Mesendoderm (in vitro differentiated cells): ENCODE measurements at regions not wholly inside any gene's neighbourhood (a gene's known extent, or its start where the extent isn't known, plus 50 kb on each side); places are given as distances from the start of the nearest gene placed in this dataset.
A peak's percentile ranks its signal among the peaks of the same experiment; 100 is the strongest.

Experiments used
- DNase-seq: peaks from one replicate; pipeline ENCODE4 v3.0.0; 2013
- H2AK5ac ChIP-seq: 2 replicates; pipeline ENCODE4 v1.6.1; 2013; ENCODE audit warnings: low read length, inconsistent platforms
- H2BK120ac ChIP-seq: 2 replicates; pipeline ENCODE4 v1.6.1; 2013; ENCODE audit warnings: low read depth, mild to moderate bottlenecking, low read length, moderate library complexity, mixed read lengths
- H2BK15ac ChIP-seq: replicated peaks from 2 replicates; pipeline ENCODE4 v1.6.1; 2013; ENCODE audit warnings: low read depth, mild to moderate bottlenecking, moderate library complexity
- H2BK5ac ChIP-seq: 2 replicates; pipeline ENCODE4 v1.6.1; 2013; ENCODE audit warnings: low read length, inconsistent platforms
- H3K18ac ChIP-seq: 2 replicates; pipeline ENCODE4 v1.6.1; 2013; ENCODE audit warnings: mild to moderate bottlenecking, low read length, mixed read lengths
- H3K23ac ChIP-seq: one replicate; pipeline ENCODE4 v1.6.1; 2013; ENCODE audit warnings: low read length
- H3K27ac ChIP-seq: 2 replicates; pipeline ENCODE4 v1.5.1; 2013; ENCODE audit warnings: low read depth, mild to moderate bottlenecking, inconsistent platforms, low read length, moderate library complexity
- H3K27me3 ChIP-seq: 2 replicates; pipeline ENCODE4 v1.6.1; 2013; ENCODE audit warnings: low read length, control low read depth, mild to moderate bottlenecking, inconsistent platforms; ENCODE audit not compliant: insufficient read depth, poor library complexity
- H3K36me3 ChIP-seq: 2 replicates; pipeline ENCODE4 v1.6.1; 2013; ENCODE audit warnings: low read length, inconsistent platforms; ENCODE audit not compliant: control insufficient read depth, insufficient read depth
- H3K4ac ChIP-seq: one replicate; pipeline ENCODE4 v1.6.1; 2013; ENCODE audit warnings: low read depth, mild to moderate bottlenecking, low read length, moderate library complexity
- H3K4me1 ChIP-seq: 2 replicates; pipeline ENCODE4 v1.6.1; 2013; ENCODE audit warnings: low read depth, low read length, inconsistent platforms; ENCODE audit not compliant: control insufficient read depth
- H3K4me2 ChIP-seq: 2 replicates; pipeline ENCODE4 v1.6.1; 2013; ENCODE audit warnings: low read length
- H3K4me3 ChIP-seq: 2 replicates; pipeline ENCODE4 v1.5.1; 2013; ENCODE audit warnings: mild to moderate bottlenecking, low read length
- H3K56ac ChIP-seq: one replicate; pipeline ENCODE4 v1.6.1; 2013; ENCODE audit warnings: low read length
- H3K79me1 ChIP-seq: 2 replicates; pipeline ENCODE4 v1.6.1; 2013; ENCODE audit warnings: low read length, inconsistent platforms
- H3K79me2 ChIP-seq: 2 replicates; pipeline ENCODE4 v1.6.1; 2013; ENCODE audit warnings: mild to moderate bottlenecking, low read length; ENCODE audit not compliant: control insufficient read depth, insufficient read depth
- H3K9ac ChIP-seq: 2 replicates; pipeline ENCODE4 v1.6.1; 2013; ENCODE audit warnings: low read length, inconsistent platforms
- H4K5ac ChIP-seq: one replicate; pipeline ENCODE4 v1.6.1; 2013; ENCODE audit warnings: low read length
- H4K8ac ChIP-seq: one replicate; pipeline ENCODE4 v1.6.1; 2013; ENCODE audit warnings: low read depth, mild to moderate bottlenecking, control low read depth, low read length, moderate library complexity
- WGBS: extraction: QIAGEN DNeasy Blood & Tissue Kit; methylation state at CpG from one replicate; pipeline ENCODE4 v1.1.7; 2013; ENCODE audit warnings: low lambda C conversion rate, missing lambda C conversion rate; ENCODE audit not compliant: insufficient coverage; ENCODE audit errors: extremely low coverage; 5-methylcytosine and 5-hydroxymethylcytosine counted together

GRCh38 chr4:114476310-114476709 is 122.3 kb upstream of the UGT8 start:
- no peak overlapping the region for H3K4me2 ChIP-seq
- H3K27me3 ChIP-seq: no peaks in the 10 kb centered on the region
- H3K79me1 ChIP-seq: no peaks in the 10 kb centered on the region
- DNase-seq: no peak
- no CpG with 5 or more reads among the region's 9 CpGs for WGBS
- H3K56ac ChIP-seq: no peak overlapping the region
- H2BK5ac ChIP-seq: no peak overlapping the region
- H3K18ac ChIP-seq: no peak overlapping the region
- H4K8ac ChIP-seq: no peak overlapping the region
- no peak overlapping the region for H3K4ac ChIP-seq
- H2BK120ac ChIP-seq: no peak overlapping the region
- H3K9ac ChIP-seq: no peak overlapping the region
- H3K4me1 ChIP-seq: no peaks in the 10 kb centered on the region
- H4K5ac ChIP-seq: no peak overlapping the region
- no peaks in the 10 kb centered on the region for H3K36me3 ChIP-seq
- no peak overlapping the region for H2AK5ac ChIP-seq
- no peak overlapping the region for H3K4me3 ChIP-seq
- H3K27ac ChIP-seq: no peak overlapping the region
- no peak overlapping the region for H3K23ac ChIP-seq
- H2BK15ac ChIP-seq: no peak overlapping the region
- no peaks in the 10 kb centered on the region for H3K79me2 ChIP-seq

DNA sequence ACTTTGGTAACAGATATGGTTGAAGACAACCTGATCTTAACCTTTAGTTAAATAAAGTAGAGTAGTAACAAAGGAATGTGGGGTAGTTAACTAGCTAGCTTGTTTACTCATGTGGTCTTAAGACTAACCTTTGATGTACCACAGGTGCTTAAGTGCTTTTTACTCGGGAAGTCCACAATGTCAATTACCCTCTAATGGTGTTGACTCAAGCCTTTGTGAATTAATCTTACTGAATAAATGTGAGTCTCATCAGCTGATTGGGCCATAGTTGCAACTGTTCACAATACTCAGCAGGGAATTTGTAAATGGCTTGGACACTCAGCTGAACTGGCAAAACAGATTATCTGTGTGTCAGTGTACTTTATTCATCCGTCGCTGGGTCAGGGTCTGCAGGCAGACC is 119.0 kb upstream of the UGT8 start:
- no peak overlapping the region for H3K23ac ChIP-seq
- H4K8ac ChIP-seq: no peak overlapping the region
- no peak for DNase-seq
- no peak overlapping the region for H2AK5ac ChIP-seq
- no peak overlapping the region for H4K5ac ChIP-seq
- H2BK120ac ChIP-seq: no peak overlapping the region
- no peaks in the 10 kb centered on the region for H3K79me2 ChIP-seq
- no peak overlapping the region for H2BK5ac ChIP-seq
- no peak overlapping the region for H3K27ac ChIP-seq
- no peak overlapping the region for H3K9ac ChIP-seq
- no peak overlapping the region for H2BK15ac ChIP-seq
- H3K36me3 ChIP-seq: no peaks in the 10 kb centered on the region
- H3K27me3 ChIP-seq: no peaks in the 10 kb centered on the region
- no CpG with 5 or more reads among the region's 3 CpGs for WGBS
- H3K4me1 ChIP-seq: no peaks in the 10 kb centered on the region
- no peak overlapping the region for H3K4ac ChIP-seq
- H3K56ac ChIP-seq: no peak overlapping the region
- H3K4me3 ChIP-seq: no peak overlapping the region
- no peaks in the 10 kb centered on the region for H3K79me1 ChIP-seq
- H3K18ac ChIP-seq: no peak overlapping the region
- no peak overlapping the region for H3K4me2 ChIP-seq

- no peak overlapping the region for H3K4me2 ChIP-seq
- no peak overlapping the region for H3K23ac ChIP-seq
- H3K18ac ChIP-seq: no peak overlapping the region
- WGBS: no CpG with 5 or more reads among the region's 18 CpGs
- no peaks in the 10 kb centered on the region for H3K27me3 ChIP-seq
- H2BK15ac ChIP-seq: no peak overlapping the region
- no peaks in the 10 kb centered on the region for H3K4me1 ChIP-seq
- no peak overlapping the region for H2BK120ac ChIP-seq
- H4K8ac ChIP-seq: no peak overlapping the region
- H3K27ac ChIP-seq: no peak overlapping the region
- no peak overlapping the region for H3K9ac ChIP-seq
- no peak overlapping the region for H3K56ac ChIP-seq
- no peak overlapping the region for H3K4me3 ChIP-seq
- H3K79me1 ChIP-seq: no peaks in the 10 kb centered on the region
- H2BK5ac ChIP-seq: no peak overlapping the region
- no peaks in the 10 kb centered on the region for H3K79me2 ChIP-seq
- no peak for DNase-seq
- no peak overlapping the region for H4K5ac ChIP-seq
- H3K4ac ChIP-seq: no peak overlapping the region
- H3K36me3 ChIP-seq: no peaks in the 10 kb centered on the region
- no peak overlapping the region for H2AK5ac ChIP-seq
These were observed 116.8 kb upstream of the UGT8 start for GRCh38 chr4:114481856-114482255.

- H3K27ac ChIP-seq: no peak overlapping the region
- H3K79me2 ChIP-seq: no peaks in the 10 kb centered on the region
- H3K56ac ChIP-seq: no peak overlapping the region
- H3K27me3 ChIP-seq: no peaks in the 10 kb centered on the region
- no peak overlapping the region for H4K8ac ChIP-seq
- H3K18ac ChIP-seq: no peak overlapping the region
- no peaks in the 10 kb centered on the region for H3K36me3 ChIP-seq
- H2BK5ac ChIP-seq: no peak overlapping the region
- no peak overlapping the region for H4K5ac ChIP-seq
- no peak overlapping the region for H2BK15ac ChIP-seq
- H3K4me1 ChIP-seq: peaks cover 2% of the 10 kb centered on the region
- WGBS: no CpG with 5 or more reads among the region's 3 CpGs
- DNase-seq: no peak
- no peak overlapping the region for H3K9ac ChIP-seq
- no peak overlapping the region for H2BK120ac ChIP-seq
- no peak overlapping the region for H3K4me3 ChIP-seq
- H3K4ac ChIP-seq: no peak overlapping the region
- no peak overlapping the region for H2AK5ac ChIP-seq
- H3K4me2 ChIP-seq: no peak overlapping the region
- H3K79me1 ChIP-seq: no peaks in the 10 kb centered on the region
- H3K23ac ChIP-seq: no peak overlapping the region
These were observed 111.5 kb upstream of the UGT8 start for GRCh38 chr4:114487101-114487500.

DNA sequence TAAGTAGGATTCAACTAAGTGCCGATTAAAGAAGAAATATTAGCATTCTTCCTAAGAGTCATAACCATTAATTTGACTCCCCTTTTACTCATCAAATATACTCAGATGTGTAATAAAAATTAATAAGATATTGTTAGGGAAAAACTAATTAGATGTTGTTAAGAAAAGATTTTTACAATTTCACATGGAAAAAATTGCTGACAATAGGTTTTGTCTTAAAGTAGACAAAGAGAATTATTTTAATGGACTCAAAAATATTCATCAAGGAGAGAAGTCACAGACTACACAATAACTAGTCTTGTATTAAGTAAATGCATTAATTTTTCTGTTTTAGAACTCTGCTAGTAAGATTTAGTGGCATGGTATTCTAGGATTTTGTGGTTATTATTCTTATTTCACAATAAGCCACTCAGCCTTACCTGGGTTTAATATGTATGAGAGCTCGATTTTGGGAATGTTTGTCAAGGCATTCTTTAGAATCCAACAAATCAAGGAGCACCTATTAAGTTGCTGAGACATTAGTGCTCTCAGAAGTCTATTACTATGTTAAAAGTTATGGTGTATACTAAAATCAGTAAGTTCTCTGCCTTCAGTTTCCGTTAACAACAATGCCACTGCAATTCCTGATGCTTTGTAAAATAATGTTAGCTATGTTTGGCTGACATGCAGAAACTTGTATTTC is 110.2 kb upstream of the UGT8 start:
- H4K5ac ChIP-seq: no peak overlapping the region
- H3K79me2 ChIP-seq: no peaks in the 10 kb centered on the region
- WGBS: no CpG with 5 or more reads among the region's 3 CpGs
- H3K27ac ChIP-seq: no peak overlapping the region
- DNase-seq: no peak
- H3K56ac ChIP-seq: no peak overlapping the region
- H3K18ac ChIP-seq: no peak overlapping the region
- no peak overlapping the region for H3K9ac ChIP-seq
- no peaks in the 10 kb centered on the region for H3K27me3 ChIP-seq
- no peak overlapping the region for H4K8ac ChIP-seq
- H3K79me1 ChIP-seq: no peaks in the 10 kb centered on the region
- no peak overlapping the region for H3K4ac ChIP-seq
- no peak overlapping the region for H2BK120ac ChIP-seq
- no peak overlapping the region for H2BK15ac ChIP-seq
- H3K4me3 ChIP-seq: no peak overlapping the region
- H2AK5ac ChIP-seq: no peak overlapping the region
- no peak overlapping the region for H3K4me2 ChIP-seq
- no peak overlapping the region for H2BK5ac ChIP-seq
- H3K23ac ChIP-seq: no peak overlapping the region
- peaks cover 2% of the 10 kb centered on the region for H3K4me1 ChIP-seq
- H3K36me3 ChIP-seq: no peaks in the 10 kb centered on the region

GRCh38 chr4:114494246-114494803 is 104.3 kb upstream of the UGT8 start:
- no peak overlapping the region for H2BK120ac ChIP-seq
- H3K23ac ChIP-seq: no peak overlapping the region
- H3K79me2 ChIP-seq: no peaks in the 10 kb centered on the region
- no peaks in the 10 kb centered on the region for H3K27me3 ChIP-seq
- H3K4me3 ChIP-seq: no peak overlapping the region
- H4K8ac ChIP-seq: no peak overlapping the region
- H3K36me3 ChIP-seq: no peaks in the 10 kb centered on the region
- H3K9ac ChIP-seq: no peak overlapping the region
- no peak overlapping the region for H3K18ac ChIP-seq
- DNase-seq: peak; percentile 45
- H3K4ac ChIP-seq: no peak overlapping the region
- H3K27ac ChIP-seq: no peak overlapping the region
- WGBS: no CpG with 5 or more reads among the region's 2 CpGs
- H2BK15ac ChIP-seq: no peak overlapping the region
- H3K56ac ChIP-seq: no peak overlapping the region
- H4K5ac ChIP-seq: no peak overlapping the region
- H2BK5ac ChIP-seq: no peak overlapping the region
- H3K4me2 ChIP-seq: no peak overlapping the region
- H3K4me1 ChIP-seq: peaks cover 2% of the 10 kb centered on the region
- H2AK5ac ChIP-seq: no peak overlapping the region
- H3K79me1 ChIP-seq: no peaks in the 10 kb centered on the region
